ENCODE measurements at regions not wholly inside any gene's neighbourhood (a gene's known extent, or its start where the extent isn't known, plus 50 kb on each side); places are given as distances from the start of the nearest gene placed in this dataset.

DNA sequence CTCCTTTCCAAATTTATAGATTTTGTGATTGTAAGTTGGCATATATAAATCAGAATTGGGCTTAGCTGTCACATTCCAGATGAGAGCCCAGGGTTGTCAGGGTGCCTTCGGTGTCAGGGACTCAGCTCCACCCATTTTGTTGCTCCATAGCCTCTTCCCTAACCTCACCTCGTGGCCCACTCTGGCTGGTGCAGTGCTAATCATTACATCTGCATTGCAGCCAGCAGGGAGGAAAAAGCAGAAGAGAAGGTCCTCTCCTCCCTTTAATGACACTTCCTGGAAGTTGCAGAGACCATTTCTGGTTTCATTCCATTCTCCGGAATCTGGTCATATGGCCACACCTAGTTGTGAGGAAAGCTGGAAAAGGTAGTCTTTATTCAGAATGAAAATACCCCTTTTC, 113.3 kb downstream of the CCT6B start:
- TF ChIP-seq, protein P1, sequence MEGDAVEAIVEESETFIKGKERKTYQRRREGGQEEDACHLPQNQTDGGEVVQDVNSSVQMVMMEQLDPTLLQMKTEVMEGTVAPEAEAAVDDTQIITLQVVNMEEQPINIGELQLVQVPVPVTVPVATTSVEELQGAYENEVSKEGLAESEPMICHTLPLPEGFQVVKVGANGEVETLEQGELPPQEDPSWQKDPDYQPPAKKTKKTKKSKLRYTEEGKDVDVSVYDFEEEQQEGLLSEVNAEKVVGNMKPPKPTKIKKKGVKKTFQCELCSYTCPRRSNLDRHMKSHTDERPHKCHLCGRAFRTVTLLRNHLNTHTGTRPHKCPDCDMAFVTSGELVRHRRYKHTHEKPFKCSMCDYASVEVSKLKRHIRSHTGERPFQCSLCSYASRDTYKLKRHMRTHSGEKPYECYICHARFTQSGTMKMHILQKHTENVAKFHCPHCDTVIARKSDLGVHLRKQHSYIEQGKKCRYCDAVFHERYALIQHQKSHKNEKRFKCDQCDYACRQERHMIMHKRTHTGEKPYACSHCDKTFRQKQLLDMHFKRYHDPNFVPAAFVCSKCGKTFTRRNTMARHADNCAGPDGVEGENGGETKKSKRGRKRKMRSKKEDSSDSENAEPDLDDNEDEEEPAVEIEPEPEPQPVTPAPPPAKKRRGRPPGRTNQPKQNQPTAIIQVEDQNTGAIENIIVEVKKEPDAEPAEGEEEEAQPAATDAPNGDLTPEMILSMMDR (conservative IDR thresholded peaks at IDR 0.05; ENCODE audit: low read depth, low read length), result no peak
- no peak for TF ChIP-seq EZH2 (IDR thresholded peaks at IDR 0.05; ENCODE audit: borderline replicate concordance, low read depth, low read length, poor library complexity, severe bottlenecking)

All from A673 (cell line).